Liver (tissue), 3 donors: ENCODE measurements at regions not wholly inside any gene's neighbourhood (a gene's known extent, or its start where the extent isn't known, plus 50 kb on each side); places are given as distances from the start of the nearest gene placed in this dataset.

ENCODE experiments used
- CTCF ChIP-seq: fragments of 150-350 bp; IDR thresholded peaks from 2 replicates; pipeline ENCODE4 v1.5.1; 2017; ENCODE audit warnings: improper control_type of control experiment, low read depth, low read length; ENCODE audit not compliant: missing input control
- JUND ChIP-seq, 2 donors: IDR thresholded peaks; 2 replicates each; pipeline ENCODE4 v1.6.1; 2016; ENCODE audit warnings: antibody characterized with exemption in 2 of 2
- MAX ChIP-seq: IDR thresholded peaks from 2 replicates; pipeline ENCODE4 v1.6.1; 2016; ENCODE audit warnings: antibody characterized with exemption
- REST ChIP-seq: IDR thresholded peaks from 2 replicates; pipeline ENCODE4 v1.6.1; 2016; ENCODE audit warnings: antibody characterized with exemption, mild to moderate bottlenecking
- RXRA ChIP-seq, 2 donors: IDR thresholded peaks; 2 replicates each; pipeline ENCODE4 v1.6.1; 2017 to 2018; ENCODE audit warnings: antibody characterized with exemption in 2 of 2, mild to moderate bottlenecking in 1 of 2
- SP1 ChIP-seq: IDR thresholded peaks from 2 replicates; pipeline ENCODE4 v1.6.1; 2018; ENCODE audit warnings: antibody characterized with exemption, mild to moderate bottlenecking
- TAF1 ChIP-seq: conservative IDR thresholded peaks from 2 replicates; pipeline ENCODE4 v1.6.1; 2016; ENCODE audit warnings: antibody characterized with exemption, mild to moderate bottlenecking
- YY1 ChIP-seq: IDR thresholded peaks from 2 replicates; pipeline ENCODE4 v1.6.1; 2016; ENCODE audit warnings: antibody characterized with exemption, mild to moderate bottlenecking
- donor health status: healthy.
- donor health status: healthy.

DNA sequence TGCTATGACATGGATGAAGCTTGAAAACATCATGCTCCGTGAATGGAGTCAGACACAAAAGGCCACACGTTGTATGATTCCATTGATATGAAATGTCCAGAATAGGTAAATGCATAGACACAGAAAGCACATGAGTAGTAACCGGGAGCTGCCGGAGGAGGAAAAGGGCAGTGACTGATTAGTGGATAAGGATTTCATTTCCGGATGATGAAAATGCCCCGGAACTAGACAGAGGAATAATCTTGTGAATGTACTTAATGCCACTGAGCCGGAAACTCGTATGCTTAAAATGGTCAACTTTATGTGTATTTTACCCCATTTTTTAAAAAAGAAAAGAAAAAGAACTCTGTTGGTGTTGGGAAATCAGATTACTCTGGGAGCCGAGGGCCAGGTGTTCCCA, 112.7 kb upstream of the FAM9B start:
- TF ChIP-seq REST: no peak
- no peak for TF ChIP-seq RXRA (IDR thresholded peaks at IDR 0.05)
- no peak for TF ChIP-seq MAX
- TF ChIP-seq CTCF: no peak
- no peak for TF ChIP-seq TAF1
- no peak for TF ChIP-seq SP1
- TF ChIP-seq JUND (IDR thresholded peaks at IDR 0.05): no peak
- TF ChIP-seq YY1: no peak
